ENCODE measurements at regions not wholly inside any gene's neighbourhood (a gene's known extent, or its start where the extent isn't known, plus 50 kb on each side); places are given as distances from the start of the nearest gene placed in this dataset.

DNA sequence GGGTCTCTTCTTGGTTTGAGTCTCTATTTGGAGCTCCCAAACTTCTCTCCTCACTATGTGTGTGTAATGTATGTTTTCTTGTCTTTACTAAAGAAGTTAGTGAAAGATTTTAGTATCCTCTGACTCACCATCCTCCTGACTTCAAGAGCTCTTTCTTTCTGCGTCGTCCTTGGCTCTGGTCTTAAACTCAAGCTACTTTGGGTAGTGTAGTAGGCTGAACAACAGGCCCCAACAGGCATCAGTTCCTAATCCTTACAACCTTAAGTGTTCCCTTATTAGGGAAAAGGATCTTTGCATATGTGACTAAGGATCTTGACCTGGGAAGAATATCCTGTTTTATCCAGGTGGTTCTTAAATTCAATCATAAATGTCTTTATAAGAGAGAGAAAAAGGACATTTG lies 810.2 kb downstream of the MAFB start (continued):
- TF ChIP-seq, protein P1, sequence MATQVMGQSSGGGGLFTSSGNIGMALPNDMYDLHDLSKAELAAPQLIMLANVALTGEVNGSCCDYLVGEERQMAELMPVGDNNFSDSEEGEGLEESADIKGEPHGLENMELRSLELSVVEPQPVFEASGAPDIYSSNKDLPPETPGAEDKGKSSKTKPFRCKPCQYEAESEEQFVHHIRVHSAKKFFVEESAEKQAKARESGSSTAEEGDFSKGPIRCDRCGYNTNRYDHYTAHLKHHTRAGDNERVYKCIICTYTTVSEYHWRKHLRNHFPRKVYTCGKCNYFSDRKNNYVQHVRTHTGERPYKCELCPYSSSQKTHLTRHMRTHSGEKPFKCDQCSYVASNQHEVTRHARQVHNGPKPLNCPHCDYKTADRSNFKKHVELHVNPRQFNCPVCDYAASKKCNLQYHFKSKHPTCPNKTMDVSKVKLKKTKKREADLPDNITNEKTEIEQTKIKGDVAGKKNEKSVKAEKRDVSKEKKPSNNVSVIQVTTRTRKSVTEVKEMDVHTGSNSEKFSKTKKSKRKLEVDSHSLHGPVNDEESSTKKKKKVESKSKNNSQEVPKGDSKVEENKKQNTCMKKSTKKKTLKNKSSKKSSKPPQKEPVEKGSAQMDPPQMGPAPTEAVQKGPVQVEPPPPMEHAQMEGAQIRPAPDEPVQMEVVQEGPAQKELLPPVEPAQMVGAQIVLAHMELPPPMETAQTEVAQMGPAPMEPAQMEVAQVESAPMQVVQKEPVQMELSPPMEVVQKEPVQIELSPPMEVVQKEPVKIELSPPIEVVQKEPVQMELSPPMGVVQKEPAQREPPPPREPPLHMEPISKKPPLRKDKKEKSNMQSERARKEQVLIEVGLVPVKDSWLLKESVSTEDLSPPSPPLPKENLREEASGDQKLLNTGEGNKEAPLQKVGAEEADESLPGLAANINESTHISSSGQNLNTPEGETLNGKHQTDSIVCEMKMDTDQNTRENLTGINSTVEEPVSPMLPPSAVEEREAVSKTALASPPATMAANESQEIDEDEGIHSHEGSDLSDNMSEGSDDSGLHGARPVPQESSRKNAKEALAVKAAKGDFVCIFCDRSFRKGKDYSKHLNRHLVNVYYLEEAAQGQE (IDR thresholded peaks at IDR 0.05; ENCODE audit: unreplicated experiment): no peak
- no peak for TF ChIP-seq CREB1 (CRISPR knock-in tag; IDR thresholded peaks at IDR 0.05; ENCODE audit: low read depth)
- TF ChIP-seq, protein P2, sequence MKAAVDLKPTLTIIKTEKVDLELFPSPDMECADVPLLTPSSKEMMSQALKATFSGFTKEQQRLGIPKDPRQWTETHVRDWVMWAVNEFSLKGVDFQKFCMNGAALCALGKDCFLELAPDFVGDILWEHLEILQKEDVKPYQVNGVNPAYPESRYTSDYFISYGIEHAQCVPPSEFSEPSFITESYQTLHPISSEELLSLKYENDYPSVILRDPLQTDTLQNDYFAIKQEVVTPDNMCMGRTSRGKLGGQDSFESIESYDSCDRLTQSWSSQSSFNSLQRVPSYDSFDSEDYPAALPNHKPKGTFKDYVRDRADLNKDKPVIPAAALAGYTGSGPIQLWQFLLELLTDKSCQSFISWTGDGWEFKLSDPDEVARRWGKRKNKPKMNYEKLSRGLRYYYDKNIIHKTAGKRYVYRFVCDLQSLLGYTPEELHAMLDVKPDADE (IDR thresholded peaks at IDR 0.05): no peak

DNA sequence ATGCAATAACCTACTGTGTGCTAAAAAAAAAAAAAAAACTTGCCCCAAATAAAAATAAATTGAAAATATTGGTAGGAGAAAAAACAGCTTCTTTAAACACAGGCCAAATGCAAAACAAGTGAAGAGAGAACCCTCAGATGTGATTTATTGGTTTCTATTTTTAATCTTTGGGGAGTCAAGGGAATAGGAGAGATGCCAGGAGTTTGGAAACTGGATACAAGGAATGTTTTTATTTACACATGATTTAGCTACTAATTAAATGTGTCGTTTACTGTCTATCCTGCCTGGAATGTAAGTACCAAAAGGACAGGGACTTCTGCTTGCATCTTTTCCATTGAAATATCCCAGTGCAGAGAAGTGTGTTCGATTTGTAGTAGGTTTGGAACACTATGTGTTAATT lies 810.7 kb downstream of the MAFB start:
- Mint-ChIP-seq H3K9me3 (peaks cover 16% of the 10 kb centered on the region; the same call in 2 of the 3 replicates), H3K27me3 (ENCODE audit: insufficient read depth, low read depth, poor library complexity) (peaks cover 3% of the 10 kb centered on the region), H3K27ac (no peak overlapping the region), H3K4me1 (peaks cover 23% of the 10 kb centered on the region), H3K4me3 (no peak overlapping the region), H3K36me3 (ENCODE audit: low read depth) (peaks cover 13% of the 10 kb centered on the region; the same call in 2 of the 3 replicates)
- Histone ChIP-seq H3K36me3 (ENCODE audit: insufficient read depth) (no peaks in the 10 kb centered on the region), H3K4me1 (ENCODE audit: insufficient read depth) (0 out of 2 replicates have a peak, but pooled peaks cover 3% of the 10 kb centered on the region), H3K79me2 (replicated peaks; ENCODE audit: insufficient read depth) (no peaks in the 10 kb centered on the region), H2AFZ (no peak overlapping the region), H3F3A (replicated peaks; ENCODE audit: low read depth) (no peaks in the 10 kb centered on the region), H3K4me3 (no peak overlapping the region), H3K9me2 (ENCODE audit: insufficient read depth) (no peaks in the 10 kb centered on the region), H4K20me1 (replicated peaks; ENCODE audit: insufficient read depth) (no peaks in the 10 kb centered on the region), H3K27ac (ENCODE audit: low read depth) (no peak overlapping the region), H3K4me2 (no peak overlapping the region), H3K27me3 (ENCODE audit: insufficient read depth) (no peaks in the 10 kb centered on the region)
- ATAC-seq (no peak), DNase-seq (ENCODE audit: low spot score) (no peak)
- TF ChIP-seq EZH2phosphoT487 (IDR thresholded peaks at IDR 0.05; ENCODE audit: unreplicated experiment) (no peak), EZH2 (IDR thresholded peaks at IDR 0.05; ENCODE audit: low read depth, unreplicated experiment) (no peak), STAT1 (IDR thresholded peaks at IDR 0.05; ENCODE audit: unreplicated experiment) (no peak), CREB1 (CRISPR knock-in tag; IDR thresholded peaks at IDR 0.05; ENCODE audit: low read depth) (no peak)

DNA sequence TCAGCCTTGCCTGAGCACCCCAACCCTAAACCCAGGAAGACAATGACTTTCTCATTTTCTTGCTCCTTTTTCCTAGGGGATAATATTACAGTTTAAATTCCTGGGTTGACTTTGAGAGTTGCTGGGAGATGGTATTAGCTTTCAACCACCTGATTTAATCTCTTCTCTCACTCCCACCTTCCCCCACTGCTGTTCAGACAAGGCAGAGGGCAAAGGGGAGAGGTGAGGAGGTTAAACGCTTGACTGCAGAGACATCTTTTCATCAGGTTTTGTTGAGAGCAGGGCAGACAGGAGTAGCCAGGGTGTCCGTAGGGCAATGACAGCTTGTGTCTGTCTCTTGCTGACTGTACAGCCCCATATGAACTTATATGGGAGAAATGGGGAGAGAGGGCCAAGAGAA lies 811.2 kb downstream of the MAFB start:
- H3K79me2 ChIP-seq (replicated peaks; ENCODE audit: insufficient read depth): no peaks in the 10 kb centered on the region
- no peaks in the 10 kb centered on the region for H3K9me2 ChIP-seq (ENCODE audit: insufficient read depth)
- H3F3A ChIP-seq (replicated peaks; ENCODE audit: low read depth): no peaks in the 10 kb centered on the region
- no peak overlapping the region for H3K4me2 ChIP-seq
- no peak overlapping the region for H3K27ac ChIP-seq (ENCODE audit: low read depth)
- Mint-ChIP-seq H3K27me3 (ENCODE audit: insufficient read depth, low read depth, poor library complexity) (peaks cover 3% of the 10 kb centered on the region), H3K27ac (0 out of 2 replicates have a peak overlapping the region, but pooled peaks have one; percentile 49), H3K36me3 (ENCODE audit: low read depth) (peaks cover 11% of the 10 kb centered on the region; the same call in 2 of the 3 replicates), H3K4me1 (peaks cover 23% of the 10 kb centered on the region), H3K9me3 (peaks cover 16% of the 10 kb centered on the region; the same call in 2 of the 3 replicates), H3K4me3 (no peak overlapping the region)
- no peaks in the 10 kb centered on the region for H4K20me1 ChIP-seq (replicated peaks; ENCODE audit: insufficient read depth)
- 0 out of 2 replicates have a peak, but pooled peaks cover 3% of the 10 kb centered on the region for H3K4me1 ChIP-seq (ENCODE audit: insufficient read depth)
- H2AFZ ChIP-seq: no peak overlapping the region; the same call in 1 of the 2 replicates
- DNase-seq (ENCODE audit: low spot score) (no peak), ATAC-seq (no peak)
- no peaks in the 10 kb centered on the region for H3K36me3 ChIP-seq (ENCODE audit: insufficient read depth)
- no peaks in the 10 kb centered on the region for H3K27me3 ChIP-seq (ENCODE audit: insufficient read depth)
- no peak overlapping the region for H3K4me3 ChIP-seq
- TF ChIP-seq, protein P3, sequence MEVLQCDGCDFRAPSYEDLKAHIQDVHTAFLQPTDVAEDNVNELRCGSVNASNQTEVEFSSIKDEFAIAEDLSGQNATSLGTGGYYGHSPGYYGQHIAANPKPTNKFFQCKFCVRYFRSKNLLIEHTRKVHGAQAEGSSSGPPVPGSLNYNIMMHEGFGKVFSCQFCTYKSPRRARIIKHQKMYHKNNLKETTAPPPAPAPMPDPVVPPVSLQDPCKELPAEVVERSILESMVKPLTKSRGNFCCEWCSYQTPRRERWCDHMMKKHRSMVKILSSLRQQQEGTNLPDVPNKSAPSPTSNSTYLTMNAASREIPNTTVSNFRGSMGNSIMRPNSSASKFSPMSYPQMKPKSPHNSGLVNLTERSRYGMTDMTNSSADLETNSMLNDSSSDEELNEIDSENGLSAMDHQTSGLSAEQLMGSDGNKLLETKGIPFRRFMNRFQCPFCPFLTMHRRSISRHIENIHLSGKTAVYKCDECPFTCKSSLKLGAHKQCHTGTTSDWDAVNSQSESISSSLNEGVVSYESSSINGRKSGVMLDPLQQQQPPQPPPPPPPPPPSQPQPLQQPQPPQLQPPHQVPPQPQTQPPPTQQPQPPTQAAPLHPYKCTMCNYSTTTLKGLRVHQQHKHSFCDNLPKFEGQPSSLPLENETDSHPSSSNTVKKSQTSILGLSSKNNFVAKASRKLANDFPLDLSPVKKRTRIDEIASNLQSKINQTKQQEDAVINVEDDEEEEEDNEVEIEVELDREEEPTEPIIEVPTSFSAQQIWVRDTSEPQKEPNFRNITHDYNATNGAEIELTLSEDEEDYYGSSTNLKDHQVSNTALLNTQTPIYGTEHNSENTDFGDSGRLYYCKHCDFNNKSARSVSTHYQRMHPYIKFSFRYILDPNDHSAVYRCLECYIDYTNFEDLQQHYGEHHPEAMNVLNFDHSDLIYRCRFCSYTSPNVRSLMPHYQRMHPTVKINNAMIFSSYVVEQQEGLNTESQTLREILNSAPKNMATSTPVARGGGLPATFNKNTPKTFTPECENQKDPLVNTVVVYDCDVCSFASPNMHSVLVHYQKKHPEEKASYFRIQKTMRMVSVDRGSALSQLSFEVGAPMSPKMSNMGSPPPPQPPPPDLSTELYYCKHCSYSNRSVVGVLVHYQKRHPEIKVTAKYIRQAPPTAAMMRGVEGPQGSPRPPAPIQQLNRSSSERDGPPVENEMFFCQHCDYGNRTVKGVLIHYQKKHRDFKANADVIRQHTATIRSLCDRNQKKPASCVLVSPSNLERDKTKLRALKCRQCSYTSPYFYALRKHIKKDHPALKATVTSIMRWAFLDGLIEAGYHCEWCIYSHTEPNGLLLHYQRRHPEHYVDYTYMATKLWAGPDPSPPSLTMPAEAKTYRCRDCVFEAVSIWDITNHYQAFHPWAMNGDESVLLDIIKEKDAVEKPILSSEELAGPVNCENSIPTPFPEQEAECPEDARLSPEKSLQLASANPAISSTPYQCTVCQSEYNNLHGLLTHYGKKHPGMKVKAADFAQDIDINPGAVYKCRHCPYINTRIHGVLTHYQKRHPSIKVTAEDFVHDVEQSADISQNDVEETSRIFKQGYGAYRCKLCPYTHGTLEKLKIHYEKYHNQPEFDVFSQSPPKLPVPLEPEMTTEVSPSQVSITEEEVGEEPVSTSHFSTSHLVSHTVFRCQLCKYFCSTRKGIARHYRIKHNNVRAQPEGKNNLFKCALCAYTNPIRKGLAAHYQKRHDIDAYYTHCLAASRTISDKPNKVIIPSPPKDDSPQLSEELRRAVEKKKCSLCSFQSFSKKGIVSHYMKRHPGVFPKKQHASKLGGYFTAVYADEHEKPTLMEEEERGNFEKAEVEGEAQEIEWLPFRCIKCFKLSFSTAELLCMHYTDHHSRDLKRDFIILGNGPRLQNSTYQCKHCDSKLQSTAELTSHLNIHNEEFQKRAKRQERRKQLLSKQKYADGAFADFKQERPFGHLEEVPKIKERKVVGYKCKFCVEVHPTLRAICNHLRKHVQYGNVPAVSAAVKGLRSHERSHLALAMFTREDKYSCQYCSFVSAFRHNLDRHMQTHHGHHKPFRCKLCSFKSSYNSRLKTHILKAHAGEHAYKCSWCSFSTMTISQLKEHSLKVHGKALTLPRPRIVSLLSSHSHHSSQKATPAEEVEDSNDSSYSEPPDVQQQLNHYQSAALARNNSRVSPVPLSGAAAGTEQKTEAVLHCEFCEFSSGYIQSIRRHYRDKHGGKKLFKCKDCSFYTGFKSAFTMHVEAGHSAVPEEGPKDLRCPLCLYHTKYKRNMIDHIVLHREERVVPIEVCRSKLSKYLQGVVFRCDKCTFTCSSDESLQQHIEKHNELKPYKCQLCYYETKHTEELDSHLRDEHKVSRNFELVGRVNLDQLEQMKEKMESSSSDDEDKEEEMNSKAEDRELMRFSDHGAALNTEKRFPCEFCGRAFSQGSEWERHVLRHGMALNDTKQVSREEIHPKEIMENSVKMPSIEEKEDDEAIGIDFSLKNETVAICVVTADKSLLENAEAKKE (CRISPR knock-in tag; IDR thresholded peaks at IDR 0.05): no peak
- TF ChIP-seq STAT1 (IDR thresholded peaks at IDR 0.05; ENCODE audit: unreplicated experiment) (no peak), ZNF114 (CRISPR knock-in tag; IDR thresholded peaks at IDR 0.05) (no peak)
